ENCODE measurements at regions not wholly inside any gene's neighbourhood (a gene's known extent, or its start where the extent isn't known, plus 50 kb on each side); places are given as distances from the start of the nearest gene placed in this dataset.
A peak's percentile ranks its signal among the peaks of the same experiment; 100 is the strongest.

GRCh38 chr2:160912276-160912675, 248.0 kb upstream of the TANK start:
- H3K79me2 ChIP-seq (ENCODE audit: insufficient read depth, low read length) = no peaks in the 10 kb centered on the region
- no peak overlapping the region for H3K4me3 ChIP-seq (ENCODE audit: low read length, poor library complexity, severe bottlenecking)
- H3K27me3 ChIP-seq (ENCODE audit: insufficient read depth, low read length, poor library complexity, severe bottlenecking) = no peaks in the 10 kb centered on the region
- H3K4me1 ChIP-seq (ENCODE audit: insufficient read depth, low read length, poor library complexity, severe bottlenecking) = peaks cover 27% of the 10 kb centered on the region
- H3K9ac ChIP-seq (ENCODE audit: low read depth, low read length, poor library complexity, severe bottlenecking) = no peak overlapping the region
- H3K36me3 ChIP-seq (ENCODE audit: insufficient read depth, low read length) = no peaks in the 10 kb centered on the region
- TF ChIP-seq EZH2phosphoT487 (IDR thresholded peaks at IDR 0.05; ENCODE audit: borderline replicate concordance) (no peak), CTCF (conservative IDR thresholded peaks at IDR 0.05; ENCODE audit: low read length) (no peak)
- no peaks in the 10 kb centered on the region for H3K9me2 ChIP-seq (replicated peaks; ENCODE audit: low read depth, low read length)
- peaks cover 3% of the 10 kb centered on the region; the same call in 1 of the 2 replicates for H3F3A ChIP-seq (ENCODE audit: low read depth)
- H3K9me3 ChIP-seq (ENCODE audit: insufficient read depth, low read depth, low read length) = no peaks in the 10 kb centered on the region
- no peak overlapping the region for H2AFZ ChIP-seq (ENCODE audit: low read length)
- H3K4me2 ChIP-seq (ENCODE audit: low read depth, low read length, poor library complexity, severe bottlenecking) = no peak overlapping the region
- no peaks in the 10 kb centered on the region for H4K20me1 ChIP-seq (ENCODE audit: insufficient read depth, low read length, poor library complexity, severe bottlenecking)

GRCh38 chr2:160913323-160913722, 246.9 kb upstream of the TANK start:
- Histone ChIP-seq H3K4me2 (ENCODE audit: low read depth, low read length, poor library complexity, severe bottlenecking) (peak overlapping the region; percentile 20), H3K36me3 (ENCODE audit: insufficient read depth, low read length) (no peaks in the 10 kb centered on the region), H3K9ac (ENCODE audit: low read depth, low read length, poor library complexity, severe bottlenecking) (no peak overlapping the region), H3K9me2 (replicated peaks; ENCODE audit: low read depth, low read length) (no peaks in the 10 kb centered on the region), H3F3A (ENCODE audit: low read depth) (peaks cover 3% of the 10 kb centered on the region; the same call in 1 of the 2 replicates), H2AFZ (ENCODE audit: low read length) (no peak overlapping the region), H3K9me3 (ENCODE audit: insufficient read depth, low read depth, low read length) (no peaks in the 10 kb centered on the region), H3K27me3 (ENCODE audit: insufficient read depth, low read length, poor library complexity, severe bottlenecking) (no peaks in the 10 kb centered on the region), H3K79me2 (ENCODE audit: insufficient read depth, low read length) (no peaks in the 10 kb centered on the region), H4K20me1 (ENCODE audit: insufficient read depth, low read length, poor library complexity, severe bottlenecking) (no peaks in the 10 kb centered on the region), H3K4me3 (ENCODE audit: low read length, poor library complexity, severe bottlenecking) (no peak overlapping the region), H3K4me1 (ENCODE audit: insufficient read depth, low read length, poor library complexity, severe bottlenecking) (peaks cover 27% of the 10 kb centered on the region)
- TF ChIP-seq CTCF (conservative IDR thresholded peaks at IDR 0.05; ENCODE audit: low read length) (no peak), EZH2phosphoT487 (IDR thresholded peaks at IDR 0.05; ENCODE audit: borderline replicate concordance) (no peak)

GRCh38 chr2:160914217-160914616, 246.0 kb upstream of the TANK start:
- no peaks in the 10 kb centered on the region for H3K27me3 ChIP-seq (ENCODE audit: insufficient read depth, low read length, poor library complexity, severe bottlenecking)
- peaks cover 3% of the 10 kb centered on the region; the same call in 1 of the 2 replicates for H3F3A ChIP-seq (ENCODE audit: low read depth)
- TF ChIP-seq EZH2phosphoT487 (IDR thresholded peaks at IDR 0.05; ENCODE audit: borderline replicate concordance) (no peak), CTCF (conservative IDR thresholded peaks at IDR 0.05; ENCODE audit: low read length) (no peak)
- no peaks in the 10 kb centered on the region for H3K9me2 ChIP-seq (replicated peaks; ENCODE audit: low read depth, low read length)
- peak overlapping the region; percentile 20 for H3K4me2 ChIP-seq (ENCODE audit: low read depth, low read length, poor library complexity, severe bottlenecking)
- H4K20me1 ChIP-seq (ENCODE audit: insufficient read depth, low read length, poor library complexity, severe bottlenecking) = no peaks in the 10 kb centered on the region
- no peaks in the 10 kb centered on the region for H3K79me2 ChIP-seq (ENCODE audit: insufficient read depth, low read length)
- no peaks in the 10 kb centered on the region for H3K9me3 ChIP-seq (ENCODE audit: insufficient read depth, low read depth, low read length)
- no peak overlapping the region for H3K4me3 ChIP-seq (ENCODE audit: low read length, poor library complexity, severe bottlenecking)
- H3K4me1 ChIP-seq (ENCODE audit: insufficient read depth, low read length, poor library complexity, severe bottlenecking) = peaks cover 27% of the 10 kb centered on the region
- no peak overlapping the region for H2AFZ ChIP-seq (ENCODE audit: low read length)
- H3K36me3 ChIP-seq (ENCODE audit: insufficient read depth, low read length) = no peaks in the 10 kb centered on the region
- H3K9ac ChIP-seq (ENCODE audit: low read depth, low read length, poor library complexity, severe bottlenecking) = no peak overlapping the region

Measured in Loucy (cell line).